GM19324 (cell line): ENCODE measurements at regions not wholly inside any gene's neighbourhood (a gene's known extent, or its start where the extent isn't known, plus 50 kb on each side); places are given as distances from the start of the nearest gene placed in this dataset.

Source experiments
- ATAC-seq: cut with Tn5 transposase; IDR thresholded peaks from one replicate; pipeline ENCODE4 v1.9.1; 2021; ENCODE audit warnings: mild to moderate bottlenecking, moderate library complexity; ENCODE audit not compliant: unreplicated experiment, low FRiP score

DNA sequence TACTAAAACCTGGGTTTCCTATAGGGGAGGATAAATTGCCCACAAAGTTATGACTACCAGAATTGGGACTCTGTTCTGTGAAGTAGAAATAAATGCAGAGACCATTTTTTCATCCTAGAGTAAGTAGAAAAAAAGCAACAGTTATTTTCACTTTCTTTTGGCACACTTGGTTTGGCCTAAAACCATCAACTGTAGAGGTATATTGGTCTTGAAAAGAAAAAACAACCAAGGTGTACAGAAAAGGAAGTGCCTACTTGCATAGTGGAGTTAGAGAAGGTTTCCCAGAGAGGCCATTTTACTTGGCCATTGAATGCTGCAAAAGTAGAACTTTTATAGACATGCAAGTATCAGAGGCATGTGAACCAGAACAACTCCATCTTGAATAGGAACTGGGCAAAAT, 89.4 kb upstream of the TACR1 start:
- ATAC-seq: no peak

DNA sequence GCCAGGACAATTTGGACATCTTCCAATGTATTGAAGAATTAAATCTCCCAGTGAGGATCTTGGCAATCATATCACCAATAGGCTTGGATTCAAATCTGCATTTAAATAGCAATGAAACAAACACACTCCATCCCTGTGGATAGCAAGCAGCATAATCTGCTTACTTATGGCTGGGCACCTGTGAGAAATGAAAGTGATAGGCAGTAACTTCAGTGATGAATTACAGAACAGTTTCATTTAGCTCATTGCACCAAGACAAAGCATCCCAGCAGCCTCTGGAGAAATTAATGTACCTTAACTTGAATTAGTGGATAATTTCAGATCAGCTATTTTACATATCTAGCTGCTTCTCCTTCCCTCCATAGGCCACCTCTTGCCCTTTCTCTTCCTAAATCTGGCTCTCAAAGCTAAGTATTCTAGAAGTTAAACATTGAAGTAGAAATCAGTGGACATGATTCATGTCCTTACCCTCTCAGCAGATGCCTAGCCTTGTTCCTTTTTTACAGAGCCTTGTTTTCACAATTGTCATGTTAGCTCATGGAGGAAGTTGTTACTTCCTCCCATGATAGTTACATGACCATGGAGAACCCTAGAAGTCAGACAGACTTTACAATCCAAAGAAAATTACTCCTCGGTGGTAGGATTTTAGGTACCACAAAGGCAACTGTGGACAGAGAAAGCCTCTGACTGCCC, 88.5 kb upstream of the TACR1 start:
- ATAC-seq: peak; percentile 79

DNA sequence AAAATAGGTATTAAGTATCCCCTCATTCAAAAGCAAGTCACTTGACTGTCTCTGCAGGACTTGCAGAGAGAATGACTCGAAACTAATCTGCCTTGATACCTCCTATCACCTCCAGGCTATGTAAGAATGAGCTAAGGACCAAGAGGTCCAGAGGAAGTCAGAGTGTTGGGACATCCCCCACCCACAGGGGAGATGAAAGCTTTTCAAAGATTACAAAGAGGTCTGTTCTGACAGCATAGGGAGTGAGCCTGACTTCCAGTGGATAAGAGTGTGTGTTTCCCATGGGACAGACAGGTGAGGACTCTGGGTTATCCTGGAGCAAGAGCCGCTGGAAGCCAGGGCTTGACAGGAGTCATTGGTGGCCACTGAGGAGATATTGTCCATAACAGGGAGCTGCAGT, 85.0 kb upstream of the TACR1 start:
- no peak for ATAC-seq

DNA sequence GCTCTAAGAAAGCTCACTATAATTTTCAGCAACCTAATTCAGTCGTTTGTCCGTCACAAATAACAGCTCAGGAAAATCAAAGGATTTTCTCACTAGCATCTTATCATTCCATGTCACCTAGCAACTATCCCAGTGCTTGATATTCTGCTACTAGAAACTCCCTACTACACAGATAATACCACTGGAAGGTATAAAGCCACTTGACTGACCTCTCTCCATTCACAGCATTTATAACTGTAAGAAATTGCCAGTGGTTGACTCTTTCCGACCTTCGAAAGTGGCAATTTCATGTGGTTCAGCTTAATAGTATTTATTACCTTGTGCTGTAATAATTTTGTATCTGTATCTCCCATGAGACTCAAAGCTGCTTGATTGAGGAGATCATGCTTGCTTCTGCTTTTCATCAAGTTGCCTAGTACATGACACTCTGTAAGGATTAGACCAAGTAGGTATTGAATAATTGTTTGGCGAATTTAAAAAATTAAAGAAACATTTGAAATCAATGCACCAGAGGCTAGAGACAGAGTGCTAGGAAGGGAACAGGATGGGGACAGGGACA, 79.6 kb upstream of the TACR1 start:
- ATAC-seq: no peak

DNA sequence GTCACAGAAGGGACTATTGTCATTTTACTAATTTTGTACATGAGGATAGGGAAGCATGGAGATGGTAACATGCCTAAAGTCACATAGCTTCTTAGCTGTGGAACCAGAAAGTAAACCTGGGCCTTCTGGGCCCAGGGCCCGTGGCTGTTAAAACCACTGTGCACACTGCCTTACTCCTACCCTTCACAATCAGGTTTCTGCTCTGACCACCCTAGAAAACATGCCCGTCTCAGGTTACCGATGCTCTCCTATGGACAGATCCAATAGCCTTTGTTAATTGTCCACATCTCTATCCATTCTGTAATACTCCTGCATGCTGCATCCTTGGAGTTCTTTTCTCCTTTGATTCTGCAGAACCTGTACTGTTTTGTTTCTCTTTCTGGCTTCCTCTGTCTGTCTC, 79.0 kb upstream of the TACR1 start:
- ATAC-seq: no peak

DNA sequence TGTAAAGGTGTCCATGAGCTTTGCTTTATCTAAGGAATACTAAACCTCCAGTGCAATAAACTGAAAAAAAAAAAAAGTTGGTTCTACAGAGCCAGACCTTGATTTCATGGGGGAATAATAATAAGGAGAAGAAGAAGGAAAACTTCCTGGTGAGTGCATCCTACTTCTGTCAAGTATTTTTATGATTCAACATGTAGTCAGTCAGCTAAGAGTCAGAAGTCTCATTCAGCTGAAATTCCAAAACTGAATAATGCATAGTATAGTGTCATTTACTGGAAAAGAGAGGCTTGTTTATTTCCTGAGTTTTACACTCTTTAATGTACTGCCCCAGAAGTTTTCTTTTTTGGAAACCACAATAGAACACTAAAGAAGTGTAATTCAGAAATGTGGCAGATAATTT, 77.8 kb upstream of the TACR1 start:
- ATAC-seq: no peak

DNA sequence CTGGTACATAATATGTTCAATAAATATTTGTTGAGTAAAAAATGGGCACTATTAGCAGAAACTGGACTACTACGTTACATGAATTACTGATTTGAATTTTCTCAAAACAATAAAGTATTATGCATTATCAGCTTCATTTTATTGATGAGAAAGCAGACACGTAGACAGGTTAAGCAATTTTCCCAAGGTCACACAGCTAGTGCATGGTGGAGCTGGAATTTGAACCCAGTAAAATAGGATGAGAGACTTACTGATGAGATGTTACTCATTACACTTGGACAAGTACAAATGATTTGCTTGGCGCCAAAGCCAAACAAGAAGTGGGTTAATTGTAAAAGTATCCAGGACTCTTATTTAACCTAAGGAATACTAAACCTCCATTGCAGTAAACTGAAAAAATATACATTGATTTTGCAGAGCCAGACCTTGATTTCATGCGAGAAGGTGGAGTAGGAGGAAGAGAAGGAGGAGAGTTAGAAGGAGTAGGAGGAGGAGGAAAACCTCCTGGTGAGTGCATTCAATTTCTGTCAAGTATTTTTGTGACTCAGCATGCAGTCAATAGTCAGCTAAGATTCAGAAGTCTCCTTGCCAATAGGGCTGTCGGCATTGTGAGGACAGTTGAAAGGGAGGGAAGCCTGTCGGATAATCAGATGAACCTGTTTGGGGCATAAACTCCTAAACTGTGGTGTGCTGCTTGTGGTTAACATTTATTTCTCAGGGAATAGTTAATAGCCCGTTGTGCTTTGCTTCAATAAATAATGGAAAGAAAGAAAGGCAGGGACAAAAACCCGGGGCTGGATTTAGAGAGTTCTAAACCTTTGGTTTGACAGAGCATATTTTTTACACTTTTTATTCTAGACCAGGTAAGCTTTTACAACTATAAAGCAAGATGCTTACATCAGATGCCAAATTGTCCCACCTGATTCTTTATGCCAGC, 77.0 kb upstream of the TACR1 start:
- no peak for ATAC-seq

DNA sequence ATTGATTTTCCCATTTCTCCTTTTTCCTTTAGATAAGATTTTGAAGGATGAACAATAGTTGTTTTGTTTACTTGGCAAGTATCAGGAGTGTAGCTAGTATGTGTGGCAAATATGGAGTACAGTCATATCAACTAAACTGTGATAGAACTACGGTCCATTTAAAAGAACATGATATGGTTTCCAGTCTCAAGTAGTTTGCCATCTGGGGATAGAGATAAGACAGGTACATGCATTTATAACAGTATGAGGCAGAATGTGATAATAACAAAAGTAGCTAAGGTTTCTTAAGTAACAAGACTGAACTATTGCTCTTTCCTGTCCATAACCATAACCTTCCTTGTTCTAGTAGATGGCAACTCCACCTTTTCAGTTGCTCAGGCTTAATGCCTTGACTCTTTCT, 75.6 kb upstream of the TACR1 start:
- ATAC-seq: no peak

DNA sequence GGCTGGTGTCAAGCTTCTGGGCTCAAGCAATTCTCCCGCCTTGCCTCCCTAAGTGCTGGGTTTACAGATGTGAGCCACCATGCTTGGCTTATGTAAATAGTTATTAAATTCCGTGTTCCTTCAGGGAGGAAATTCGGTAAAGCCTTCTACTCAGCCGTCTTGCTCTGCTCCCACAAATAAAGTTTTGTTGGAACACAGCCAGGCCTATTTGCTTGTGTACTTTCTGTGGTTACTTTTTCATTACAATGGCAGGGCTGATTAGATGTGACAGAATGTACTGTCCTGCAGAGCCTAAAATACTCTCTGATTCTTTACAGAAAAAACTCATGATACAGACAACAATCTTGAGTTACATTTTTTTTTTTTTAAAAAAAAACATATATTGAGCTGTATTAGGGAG, 68.8 kb upstream of the TACR1 start:
- ATAC-seq: no peak

DNA sequence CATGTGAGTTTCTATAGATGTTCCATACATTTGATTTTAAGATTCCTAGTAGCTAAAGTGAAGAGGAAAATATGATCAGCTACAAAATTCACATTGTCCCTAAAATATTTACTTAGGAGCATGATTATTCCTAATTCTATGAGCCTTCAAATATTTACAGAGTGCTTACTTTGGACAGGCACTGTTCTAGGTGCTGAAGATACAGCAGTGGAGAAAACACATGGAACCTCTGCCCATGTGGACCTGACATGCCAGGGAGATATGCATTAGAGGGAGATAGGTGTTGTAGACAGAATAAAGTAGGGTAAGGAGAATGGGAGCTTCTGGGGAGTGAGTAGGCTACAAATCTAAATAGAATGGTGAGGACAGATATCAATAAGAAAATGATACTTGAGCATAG, 62.6 kb upstream of the TACR1 start:
- no peak for ATAC-seq

DNA sequence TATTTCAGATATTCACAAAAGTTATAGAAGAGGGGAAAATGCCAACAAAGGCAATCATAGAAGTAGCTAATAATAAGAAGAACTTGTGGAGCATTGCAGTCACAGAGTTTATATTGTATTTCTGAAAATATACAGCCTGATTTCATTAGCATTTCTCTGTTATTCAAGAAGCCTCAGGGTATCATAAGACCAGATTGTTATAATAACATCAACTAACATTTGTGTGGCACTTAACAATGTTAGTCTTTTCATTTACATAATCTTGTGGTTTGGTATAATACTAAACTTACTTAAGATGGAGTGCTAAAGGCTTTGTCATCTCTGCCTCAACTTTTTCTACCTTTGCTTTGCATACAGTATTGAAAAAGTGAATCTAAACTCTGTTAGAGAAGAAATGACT, 61.6 kb upstream of the TACR1 start:
- ATAC-seq: no peak

DNA sequence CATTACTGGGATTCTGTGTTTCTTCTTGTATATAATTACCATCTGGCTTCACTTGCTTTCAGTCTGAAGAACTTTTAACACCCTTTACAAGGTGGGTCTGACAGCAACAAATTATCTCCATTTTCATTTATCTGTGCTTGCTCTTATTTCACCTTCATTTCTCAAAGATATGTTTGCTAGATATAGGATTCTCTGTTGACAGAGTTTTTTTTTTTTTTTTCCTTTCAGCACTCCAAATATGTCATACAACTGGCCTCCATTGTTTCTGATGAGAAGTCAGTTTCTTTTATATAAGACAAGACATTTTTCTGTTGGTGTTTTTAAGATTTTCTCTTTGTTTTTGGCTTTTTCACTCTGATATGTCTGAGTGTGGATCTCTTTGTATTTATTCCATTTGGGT, 59.3 kb upstream of the TACR1 start:
- ATAC-seq: no peak

DNA sequence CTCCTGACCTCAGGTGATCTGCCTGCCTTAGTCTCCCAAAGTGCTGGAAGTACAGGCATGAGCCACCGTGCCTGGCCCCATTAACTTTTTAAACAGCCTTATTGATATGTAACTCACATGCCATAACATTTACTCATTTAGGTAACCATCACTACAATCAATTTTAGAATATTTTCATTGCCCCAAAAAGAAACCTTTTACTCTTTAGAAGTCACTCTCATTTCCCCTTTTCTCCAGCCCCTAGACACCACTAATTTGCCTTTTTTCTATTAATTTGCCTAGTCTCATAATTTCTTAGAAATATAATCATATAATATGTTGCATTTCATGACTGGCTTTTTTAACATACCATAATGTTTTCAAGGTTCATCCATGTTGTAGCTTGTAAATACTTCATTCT, 57.2 kb upstream of the TACR1 start:
- no peak for ATAC-seq

DNA sequence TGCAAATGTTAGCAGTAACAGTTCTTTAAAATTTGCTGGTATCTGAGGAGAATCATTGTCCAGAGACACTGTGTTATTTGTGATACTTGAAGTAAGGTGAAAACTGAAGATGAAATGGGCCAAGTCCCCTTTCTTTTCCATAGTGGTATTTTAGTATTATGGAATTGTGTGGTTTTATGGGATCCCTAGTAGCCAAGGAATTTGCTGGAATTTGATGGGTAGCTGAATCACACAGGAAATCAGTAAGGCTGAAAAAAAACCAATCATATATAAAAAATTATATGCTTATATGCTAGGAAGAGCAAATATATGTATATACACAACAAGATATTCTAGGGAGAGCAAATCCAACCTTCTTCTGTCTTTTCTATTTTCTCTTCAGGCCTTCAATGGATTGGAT, 54.2 kb upstream of the TACR1 start:
- no peak for ATAC-seq

DNA sequence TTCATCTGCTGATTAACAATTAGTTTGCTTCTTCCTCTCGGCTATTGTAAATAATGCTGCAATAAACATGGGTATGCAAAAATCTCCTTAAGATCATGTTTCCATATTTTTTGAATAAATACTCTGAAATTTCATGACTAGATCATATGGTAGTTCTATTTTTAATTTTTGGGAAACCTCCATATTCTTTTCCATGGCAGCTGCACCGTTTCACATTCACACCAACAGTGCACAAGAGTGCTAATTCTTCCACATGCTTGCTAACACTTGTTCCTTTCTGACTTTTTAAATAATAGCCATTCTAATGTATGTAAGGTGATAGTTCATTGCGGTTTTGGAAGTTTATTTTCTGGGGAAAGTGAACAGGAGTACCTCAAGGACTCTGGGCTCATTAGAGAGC, 52.6 kb upstream of the TACR1 start:
- no peak for ATAC-seq
